ENCODE measurements at regions not wholly inside any gene's neighbourhood (a gene's known extent, or its start where the extent isn't known, plus 50 kb on each side); places are given as distances from the start of the nearest gene placed in this dataset.

GRCh38 chr16:31700530-31701388 is 172.8 kb upstream of the ZNF267 start:
- ATAC-seq, result peak; percentile 69
- TF ChIP-seq ARNTL (CRISPR knock-in tag; IDR thresholded peaks at IDR 0.05; ENCODE audit: borderline replicate concordance, low read depth) (no peak), GLIS3 (CRISPR knock-in tag; IDR thresholded peaks at IDR 0.05) (no peak), CSRNP3 (CRISPR knock-in tag; IDR thresholded peaks at IDR 0.05) (no peak), ZFP3 (CRISPR knock-in tag; IDR thresholded peaks at IDR 0.05) (no peak), ZNF8 (CRISPR knock-in tag; IDR thresholded peaks at IDR 0.05) (no peak), ZFP30 (CRISPR knock-in tag; IDR thresholded peaks at IDR 0.05) (no peak), RARB (CRISPR knock-in tag; IDR thresholded peaks at IDR 0.05) (no peak), TSHZ2 (CRISPR knock-in tag; IDR thresholded peaks at IDR 0.05) (no peak), ZC3H10 (CRISPR knock-in tag; IDR thresholded peaks at IDR 0.05) (no peak), ZNF70 (CRISPR knock-in tag; IDR thresholded peaks at IDR 0.05) (no peak), CREB5 (CRISPR knock-in tag; IDR thresholded peaks at IDR 0.05; ENCODE audit: low read depth) (no peak), PPARA (CRISPR knock-in tag; IDR thresholded peaks at IDR 0.05; ENCODE audit: borderline replicate concordance) (no peak), TCF4 (CRISPR knock-in tag; IDR thresholded peaks at IDR 0.05; ENCODE audit: borderline replicate concordance) (no peak), POU6F1 (CRISPR knock-in tag; IDR thresholded peaks at IDR 0.05; ENCODE audit: borderline replicate concordance, low read depth) (no peak)

- ATAC-seq, result no peak
- no peak for TF ChIP-seq TCF4 (CRISPR knock-in tag; IDR thresholded peaks at IDR 0.05; ENCODE audit: borderline replicate concordance)
- no peak for TF ChIP-seq PPARA (CRISPR knock-in tag; IDR thresholded peaks at IDR 0.05; ENCODE audit: borderline replicate concordance)
- no peak for TF ChIP-seq ZNF8 (CRISPR knock-in tag; IDR thresholded peaks at IDR 0.05)
- TF ChIP-seq TOX (CRISPR knock-in tag; IDR thresholded peaks at IDR 0.05; ENCODE audit: borderline replicate concordance), result no peak
- TF ChIP-seq TSHZ2 (CRISPR knock-in tag; IDR thresholded peaks at IDR 0.05), result no peak
- no peak for TF ChIP-seq CSRNP3 (CRISPR knock-in tag; IDR thresholded peaks at IDR 0.05)
- no peak for TF ChIP-seq ZFP3 (CRISPR knock-in tag; IDR thresholded peaks at IDR 0.05)
- TF ChIP-seq ESRRG (CRISPR knock-in tag; IDR thresholded peaks at IDR 0.05), result no peak
- TF ChIP-seq BACH2 (CRISPR knock-in tag; IDR thresholded peaks at IDR 0.05; ENCODE audit: borderline replicate concordance), result no peak
- TF ChIP-seq GLIS3 (CRISPR knock-in tag; IDR thresholded peaks at IDR 0.05), result no peak
- no peak for TF ChIP-seq SNAI2 (CRISPR knock-in tag; IDR thresholded peaks at IDR 0.05)
- TF ChIP-seq CREB5 (CRISPR knock-in tag; IDR thresholded peaks at IDR 0.05; ENCODE audit: low read depth), result no peak
- TF ChIP-seq ZC3H10 (CRISPR knock-in tag; IDR thresholded peaks at IDR 0.05), result no peak
- TF ChIP-seq ISL1 (CRISPR knock-in tag; IDR thresholded peaks at IDR 0.05), result no peak
- TF ChIP-seq ZNF70 (CRISPR knock-in tag; IDR thresholded peaks at IDR 0.05), result no peak
- no peak for TF ChIP-seq OSR1 (CRISPR knock-in tag; IDR thresholded peaks at IDR 0.05)
- TF ChIP-seq ZNF565 (CRISPR knock-in tag; conservative IDR thresholded peaks at IDR 0.05; ENCODE audit: low read depth), result no peak
- TF ChIP-seq PATZ1 (CRISPR knock-in tag; IDR thresholded peaks at IDR 0.05; ENCODE audit: borderline replicate concordance), result no peak
Measured at GRCh38 chr16:31701734-31702133, 171.9 kb upstream of the ZNF267 start.

All from SK-N-SH treated with all-trans-retinoic acid at 6 μM for 48 hours (cell line).